Testis (tissue), 2 donors: ENCODE measurements at regions not wholly inside any gene's neighbourhood (a gene's known extent, or its start where the extent isn't known, plus 50 kb on each side); places are given as distances from the start of the nearest gene placed in this dataset.

Experiments used
- CTCF ChIP-seq, 3 experiments: fragments of 450-650 bp in 2 of 3; fragments of 200-600 bp in 1 of 3; sonication (generic) in 1 of 3; IDR thresholded peaks; one replicate each; pipeline ENCODE4 v1.5.1; 2016 to 2019; ENCODE audit warnings: antibody characterized with exemption in 3 of 3, mild to moderate bottlenecking in 2 of 3, moderate library complexity in 1 of 3
- POLR2A ChIP-seq: fragments of 450-650 bp; IDR thresholded peaks from one replicate; pipeline ENCODE4 v1.6.1; 2017; ENCODE audit warnings: antibody characterized with exemption, mild to moderate bottlenecking, moderate library complexity

GRCh38 chr13:97878431-97879375 is 74.8 kb upstream of the IPO5 start:
- no peak for TF ChIP-seq CTCF (IDR thresholded peaks at IDR 0.05)
- TF ChIP-seq POLR2A, result no peak
